ENCODE measurements at regions not wholly inside any gene's neighbourhood (a gene's known extent, or its start where the extent isn't known, plus 50 kb on each side); places are given as distances from the start of the nearest gene placed in this dataset.

DNA sequence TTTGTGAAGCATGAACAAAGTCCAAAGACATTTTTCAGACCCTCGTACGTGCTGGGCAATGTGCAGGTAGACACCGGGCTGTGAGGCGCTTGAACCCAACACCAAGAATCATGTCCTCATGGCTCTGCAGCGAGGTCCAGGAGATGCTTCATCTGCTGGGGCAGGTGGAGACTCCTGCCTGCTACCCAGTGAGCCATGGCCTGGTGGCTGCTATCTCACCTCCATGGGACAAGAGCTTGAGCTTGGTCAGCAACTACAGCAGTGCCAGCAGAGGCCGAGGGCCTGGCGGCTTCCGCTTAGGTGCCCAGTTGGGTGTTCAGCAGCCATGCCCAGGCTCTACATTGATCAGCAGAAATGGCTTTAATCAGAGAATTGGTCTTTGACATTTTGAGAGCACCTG is 281.0 kb upstream of the HS6ST1 start:
- TF ChIP-seq CTCF (IDR thresholded peaks at IDR 0.05) (no peak), POLR2AphosphoS5 (IDR thresholded peaks at IDR 0.05) (no peak), POLR2A (IDR thresholded peaks at IDR 0.05) (no peak), EP300 (IDR thresholded peaks at IDR 0.05) (no peak)

Data from gastroesophageal sphincter (tissue), 3 donors.